ENCODE measurements at regions not wholly inside any gene's neighbourhood (a gene's known extent, or its start where the extent isn't known, plus 50 kb on each side); places are given as distances from the start of the nearest gene placed in this dataset.
A peak's percentile ranks its signal among the peaks of the same experiment; 100 is the strongest.

GRCh38 chr1:61581251-61581650 lies 143.7 kb downstream of the TM2D1 start:
- intact Hi-C loops (cut with DNase I): no loop called here
- Histone ChIP-seq H3K9ac (ENCODE audit: low read length in 3 of 3) (no peak overlapping the region), H3K36me3 (ENCODE audit: control insufficient read depth in 2 of 3, insufficient read depth in 3 of 3, low read length in 3 of 3) (no peaks in the 10 kb centered on the region), H3K9me3 (ENCODE audit: control insufficient read depth in 2 of 3, insufficient read depth in 1 of 3, low read length in 3 of 3) (no peaks in the 10 kb centered on the region), H3K27ac (ENCODE audit: low read depth in 2 of 2, low read length in 2 of 2) (no peak overlapping the region), H3K4me3 (ENCODE audit: low read length in 3 of 3) (no peak overlapping the region), H3K27me3 (ENCODE audit: control insufficient read depth, insufficient read depth, low read length) (no peaks in the 10 kb centered on the region), H3K4me1 (ENCODE audit: control insufficient read depth in 2 of 3, insufficient read depth in 2 of 3, low read depth in 1 of 3, low read length in 3 of 3) (no peaks in the 10 kb centered on the region)
- FAIRE-seq: no peak
- TF ChIP-seq CTCF (IDR thresholded peaks at IDR 0.05; ENCODE audit: borderline replicate concordance, extremely low read depth, insufficient read depth): no peak
- DNase-seq: no peak

GRCh38 chr1:61580417-61580816 lies 144.5 kb downstream of the TM2D1 start:
- no peak for FAIRE-seq
- Histone ChIP-seq H3K27me3 (ENCODE audit: control insufficient read depth, insufficient read depth, low read length) (no peaks in the 10 kb centered on the region), H3K4me3 (ENCODE audit: low read length in 3 of 3) (no peak overlapping the region), H3K36me3 (ENCODE audit: control insufficient read depth in 2 of 3, insufficient read depth in 3 of 3, low read length in 3 of 3) (no peaks in the 10 kb centered on the region), H3K4me1 (ENCODE audit: control insufficient read depth in 2 of 3, insufficient read depth in 2 of 3, low read depth in 1 of 3, low read length in 3 of 3) (no peaks in the 10 kb centered on the region), H3K27ac (ENCODE audit: low read depth in 2 of 2, low read length in 2 of 2) (no peak overlapping the region), H3K9ac (ENCODE audit: low read length in 3 of 3) (no peak overlapping the region), H3K9me3 (ENCODE audit: control insufficient read depth in 2 of 3, insufficient read depth in 1 of 3, low read length in 3 of 3) (no peaks in the 10 kb centered on the region)
- no peak for TF ChIP-seq CTCF (IDR thresholded peaks at IDR 0.05; ENCODE audit: borderline replicate concordance, extremely low read depth, insufficient read depth)
- intact Hi-C loops (cut with DNase I): no loop called here
- no peak for DNase-seq

- no peaks in the 10 kb centered on the region for H3K4me1 ChIP-seq (ENCODE audit: control insufficient read depth in 2 of 3, insufficient read depth in 2 of 3, low read depth in 1 of 3, low read length in 3 of 3)
- no peak for TF ChIP-seq CTCF (IDR thresholded peaks at IDR 0.05; ENCODE audit: borderline replicate concordance, extremely low read depth, insufficient read depth)
- H3K27ac ChIP-seq (ENCODE audit: low read depth in 2 of 2, low read length in 2 of 2): no peak overlapping the region
- no peaks in the 10 kb centered on the region for H3K9me3 ChIP-seq (ENCODE audit: control insufficient read depth in 2 of 3, insufficient read depth in 1 of 3, low read length in 3 of 3)
- H3K27me3 ChIP-seq (ENCODE audit: control insufficient read depth, insufficient read depth, low read length): no peaks in the 10 kb centered on the region
- intact Hi-C loops (cut with DNase I): no loop called here
- H3K36me3 ChIP-seq (ENCODE audit: control insufficient read depth in 2 of 3, insufficient read depth in 3 of 3, low read length in 3 of 3): no peaks in the 10 kb centered on the region
- FAIRE-seq (no peak), DNase-seq (peak in 2 of 5 donors; percentile 32 to 74)
- H3K9ac ChIP-seq (ENCODE audit: low read length in 3 of 3): no peak overlapping the region
- H3K4me3 ChIP-seq (ENCODE audit: low read length in 3 of 3): no peak overlapping the region
Observed at GRCh38 chr1:61579802-61580201, 145.1 kb downstream of the TM2D1 start.

- H3K4me1 ChIP-seq (ENCODE audit: control insufficient read depth in 2 of 3, insufficient read depth in 2 of 3, low read depth in 1 of 3, low read length in 3 of 3): no peaks in the 10 kb centered on the region
- DNase-seq: no peak
- no peaks in the 10 kb centered on the region for H3K9me3 ChIP-seq (ENCODE audit: control insufficient read depth in 2 of 3, insufficient read depth in 1 of 3, low read length in 3 of 3)
- FAIRE-seq: no peak
- no peak overlapping the region for H3K4me3 ChIP-seq (ENCODE audit: low read length in 3 of 3)
- intact Hi-C loops (cut with DNase I): no loop called here
- no peaks in the 10 kb centered on the region for H3K27me3 ChIP-seq (ENCODE audit: control insufficient read depth, insufficient read depth, low read length)
- H3K9ac ChIP-seq (ENCODE audit: low read length in 3 of 3): no peak overlapping the region
- no peak overlapping the region for H3K27ac ChIP-seq (ENCODE audit: low read depth in 2 of 2, low read length in 2 of 2)
- no peak for TF ChIP-seq CTCF (IDR thresholded peaks at IDR 0.05; ENCODE audit: borderline replicate concordance, extremely low read depth, insufficient read depth)
- no peaks in the 10 kb centered on the region for H3K36me3 ChIP-seq (ENCODE audit: control insufficient read depth in 2 of 3, insufficient read depth in 3 of 3, low read length in 3 of 3)
Observed at GRCh38 chr1:61572046-61572445, 152.9 kb downstream of the TM2D1 start.

All from kidney (tissue), 13 donors.